Activated CD4-positive, CD25-positive, alpha-beta regulatory T cell treated with anti-CD3 and anti-CD28 coated beads, Interleukin-2, amount 50 U/mL, for 24 hours (primary cell): ENCODE measurements at regions not wholly inside any gene's neighbourhood (a gene's known extent, or its start where the extent isn't known, plus 50 kb on each side); places are given as distances from the start of the nearest gene placed in this dataset.
A peak's percentile ranks its signal among the peaks of the same experiment; 100 is the strongest.

Experiments
- ATAC-seq, 2 donors: fragments of 150-1000 bp; cut with Tn5 transposase; one replicate each; pipeline ENCODE4 v1.10.0; 2021; ENCODE audit warnings: mild to moderate bottlenecking in 1 of 2, moderate library complexity in 1 of 2

- ATAC-seq, result no peak
Measured at GRCh38 chr1:184919892-184920291, 54.4 kb downstream of the NIBAN1 start.

- no peak for ATAC-seq
Measured at GRCh38 chr1:184915463-184916090, 58.7 kb downstream of the NIBAN1 start.

GRCh38 chr1:184914149-184914548 lies 60.2 kb downstream of the NIBAN1 start:
- no peak for ATAC-seq

- ATAC-seq, result no peak
Measured at GRCh38 chr1:184912392-184912791, 61.9 kb downstream of the NIBAN1 start.

GRCh38 chr1:184911830-184912229 lies 62.5 kb downstream of the NIBAN1 start:
- ATAC-seq, result no peak

- no peak for ATAC-seq
Measured at GRCh38 chr1:184911103-184911745, 63.1 kb downstream of the NIBAN1 start.

- ATAC-seq, result no peak
Measured at GRCh38 chr1:184910691-184911091, 63.6 kb downstream of the NIBAN1 start.

- ATAC-seq, result no peak
Measured at GRCh38 chr1:184910005-184910404, 64.3 kb downstream of the NIBAN1 start.

- no peak for ATAC-seq
Measured at GRCh38 chr1:184909019-184909418, 65.3 kb downstream of the NIBAN1 start.

GRCh38 chr1:184908506-184908905 lies 65.8 kb downstream of the NIBAN1 start:
- ATAC-seq, result no peak

GRCh38 chr1:184907500-184907899 lies 66.8 kb downstream of the NIBAN1 start:
- ATAC-seq, result no peak

GRCh38 chr1:184906761-184907160 lies 67.5 kb downstream of the NIBAN1 start:
- no peak for ATAC-seq

- ATAC-seq, result no peak
Measured at GRCh38 chr1:184905601-184906322, 68.5 kb downstream of the NIBAN1 start.

- no peak for ATAC-seq
Measured at GRCh38 chr1:184903111-184903692, 71.1 kb downstream of the NIBAN1 start.

GRCh38 chr1:184900507-184900906 lies 73.8 kb downstream of the NIBAN1 start:
- no peak for ATAC-seq

GRCh38 chr1:184896000-184896399 lies 78.3 kb downstream of the NIBAN1 start:
- ATAC-seq, result no peak

GRCh38 chr1:184895086-184895485 lies 79.2 kb downstream of the NIBAN1 start:
- no peak for ATAC-seq

GRCh38 chr1:184893695-184894094 lies 80.6 kb downstream of the NIBAN1 start:
- no peak for ATAC-seq

- peak; percentile 80 to 84 for ATAC-seq
Measured at GRCh38 chr1:184892116-184892515, 82.2 kb downstream of the NIBAN1 start.

- no peak for ATAC-seq
Measured at GRCh38 chr1:184891440-184891839, 82.9 kb downstream of the NIBAN1 start.

GRCh38 chr1:184890539-184890973 lies 83.8 kb downstream of the NIBAN1 start:
- ATAC-seq, result peak; percentile 75 to 76

GRCh38 chr1:184889902-184890301 lies 84.4 kb downstream of the NIBAN1 start:
- ATAC-seq, result no peak

GRCh38 chr1:184889166-184889565 lies 85.1 kb downstream of the NIBAN1 start:
- no peak for ATAC-seq

- no peak for ATAC-seq
Measured at GRCh38 chr1:184888505-184888904, 85.8 kb downstream of the NIBAN1 start.
